Type B pancreatic cell (in vitro differentiated cells): ENCODE measurements at regions not wholly inside any gene's neighbourhood (a gene's known extent, or its start where the extent isn't known, plus 50 kb on each side); places are given as distances from the start of the nearest gene placed in this dataset.
A peak's percentile ranks its signal among the peaks of the same experiment; 100 is the strongest.

Experiments
- DNase-seq: peaks from one replicate; pipeline ENCODE4 v3.0.0; 2021; ENCODE audit warnings: mixed read lengths; ENCODE audit not compliant: unreplicated experiment; ENCODE audit errors: extremely low spot score
- H3K27ac Mint-ChIP-seq: 2 replicates; pipeline ENCODE4 v1.8.0; 2021; ENCODE audit warnings: mild to moderate bottlenecking, mixed read lengths
- H3K27me3 Mint-ChIP-seq: 2 replicates; pipeline ENCODE4 v1.8.0; 2021; ENCODE audit warnings: mixed read lengths
- H3K36me3 Mint-ChIP-seq: 2 replicates; pipeline ENCODE4 v1.8.0; 2021; ENCODE audit warnings: mixed read lengths
- H3K4me1 Mint-ChIP-seq: one replicate; pipeline ENCODE4 v1.8.0; 2021; ENCODE audit warnings: mixed read lengths; ENCODE audit not compliant: unreplicated experiment
- H3K4me3 Mint-ChIP-seq: 2 replicates; pipeline ENCODE4 v1.8.0; 2021; ENCODE audit warnings: mild to moderate bottlenecking, mixed read lengths
- H3K9me3 Mint-ChIP-seq: 2 replicates; pipeline ENCODE4 v1.8.0; 2021; ENCODE audit warnings: mixed read lengths
- TF ChIP-seq, protein P1 (sequence below): fragments of 200-600 bp; sonication (generic); conservative IDR thresholded peaks from 2 replicates; pipeline ENCODE4 v1.5.0; 2021; ENCODE audit warnings: antibody characterized with exemption, mild to moderate bottlenecking

DNA sequence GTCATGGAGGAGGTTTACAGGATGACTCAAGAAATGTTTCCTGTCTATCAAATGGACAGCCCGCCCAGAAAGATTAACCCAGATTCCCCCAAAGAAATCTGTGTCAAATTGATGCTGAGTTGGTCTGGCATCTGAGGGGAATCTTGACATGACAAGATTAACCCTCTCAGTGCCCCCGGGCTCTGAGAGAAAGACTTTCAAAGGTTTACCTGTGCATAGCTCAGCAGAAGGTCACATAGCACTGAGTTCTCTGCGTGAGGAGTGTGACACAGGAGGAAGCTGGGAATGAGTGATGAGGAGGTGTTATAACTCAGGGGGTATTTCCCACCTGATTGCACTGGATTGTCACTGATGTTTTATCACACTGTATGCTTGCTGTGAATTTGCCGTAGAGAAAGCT, 601.2 kb downstream of the DHX35 start:
- Mint-ChIP-seq H3K27ac (no peak overlapping the region), H3K27me3 (peaks cover 3% of the 10 kb centered on the region), H3K9me3 (no peaks in the 10 kb centered on the region), H3K4me3 (no peak overlapping the region), H3K4me1 (no peaks in the 10 kb centered on the region), H3K36me3 (no peaks in the 10 kb centered on the region)
- TF ChIP-seq, protein P1, sequence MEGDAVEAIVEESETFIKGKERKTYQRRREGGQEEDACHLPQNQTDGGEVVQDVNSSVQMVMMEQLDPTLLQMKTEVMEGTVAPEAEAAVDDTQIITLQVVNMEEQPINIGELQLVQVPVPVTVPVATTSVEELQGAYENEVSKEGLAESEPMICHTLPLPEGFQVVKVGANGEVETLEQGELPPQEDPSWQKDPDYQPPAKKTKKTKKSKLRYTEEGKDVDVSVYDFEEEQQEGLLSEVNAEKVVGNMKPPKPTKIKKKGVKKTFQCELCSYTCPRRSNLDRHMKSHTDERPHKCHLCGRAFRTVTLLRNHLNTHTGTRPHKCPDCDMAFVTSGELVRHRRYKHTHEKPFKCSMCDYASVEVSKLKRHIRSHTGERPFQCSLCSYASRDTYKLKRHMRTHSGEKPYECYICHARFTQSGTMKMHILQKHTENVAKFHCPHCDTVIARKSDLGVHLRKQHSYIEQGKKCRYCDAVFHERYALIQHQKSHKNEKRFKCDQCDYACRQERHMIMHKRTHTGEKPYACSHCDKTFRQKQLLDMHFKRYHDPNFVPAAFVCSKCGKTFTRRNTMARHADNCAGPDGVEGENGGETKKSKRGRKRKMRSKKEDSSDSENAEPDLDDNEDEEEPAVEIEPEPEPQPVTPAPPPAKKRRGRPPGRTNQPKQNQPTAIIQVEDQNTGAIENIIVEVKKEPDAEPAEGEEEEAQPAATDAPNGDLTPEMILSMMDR: no peak
- no peak for DNase-seq

GRCh38 chr20:39554341-39554740, 592.2 kb downstream of the DHX35 start:
- no peak overlapping the region for H3K4me3 Mint-ChIP-seq
- H3K27ac Mint-ChIP-seq: no peak overlapping the region
- peaks cover 6% of the 10 kb centered on the region for H3K27me3 Mint-ChIP-seq
- DNase-seq: no peak
- H3K4me1 Mint-ChIP-seq: peaks cover 5% of the 10 kb centered on the region
- TF ChIP-seq, protein P1: no peak
- no peaks in the 10 kb centered on the region for H3K9me3 Mint-ChIP-seq
- H3K36me3 Mint-ChIP-seq: peaks cover 3% of the 10 kb centered on the region

GRCh38 chr20:39553120-39553519, 591.0 kb downstream of the DHX35 start:
- no peak for DNase-seq
- Mint-ChIP-seq H3K9me3 (no peaks in the 10 kb centered on the region), H3K4me3 (no peak overlapping the region), H3K27me3 (peaks cover 6% of the 10 kb centered on the region), H3K27ac (no peak overlapping the region), H3K4me1 (peaks cover 5% of the 10 kb centered on the region), H3K36me3 (peaks cover 3% of the 10 kb centered on the region)
- TF ChIP-seq, protein P1: no peak

GRCh38 chr20:39549733-39550132, 587.6 kb downstream of the DHX35 start:
- H3K27ac Mint-ChIP-seq: no peak overlapping the region
- peaks cover 5% of the 10 kb centered on the region for H3K9me3 Mint-ChIP-seq
- TF ChIP-seq, protein P1: no peak
- peaks cover 5% of the 10 kb centered on the region for H3K4me1 Mint-ChIP-seq
- DNase-seq: no peak
- no peak overlapping the region for H3K4me3 Mint-ChIP-seq
- peaks cover 3% of the 10 kb centered on the region for H3K36me3 Mint-ChIP-seq
- peaks cover 6% of the 10 kb centered on the region for H3K27me3 Mint-ChIP-seq

DNA sequence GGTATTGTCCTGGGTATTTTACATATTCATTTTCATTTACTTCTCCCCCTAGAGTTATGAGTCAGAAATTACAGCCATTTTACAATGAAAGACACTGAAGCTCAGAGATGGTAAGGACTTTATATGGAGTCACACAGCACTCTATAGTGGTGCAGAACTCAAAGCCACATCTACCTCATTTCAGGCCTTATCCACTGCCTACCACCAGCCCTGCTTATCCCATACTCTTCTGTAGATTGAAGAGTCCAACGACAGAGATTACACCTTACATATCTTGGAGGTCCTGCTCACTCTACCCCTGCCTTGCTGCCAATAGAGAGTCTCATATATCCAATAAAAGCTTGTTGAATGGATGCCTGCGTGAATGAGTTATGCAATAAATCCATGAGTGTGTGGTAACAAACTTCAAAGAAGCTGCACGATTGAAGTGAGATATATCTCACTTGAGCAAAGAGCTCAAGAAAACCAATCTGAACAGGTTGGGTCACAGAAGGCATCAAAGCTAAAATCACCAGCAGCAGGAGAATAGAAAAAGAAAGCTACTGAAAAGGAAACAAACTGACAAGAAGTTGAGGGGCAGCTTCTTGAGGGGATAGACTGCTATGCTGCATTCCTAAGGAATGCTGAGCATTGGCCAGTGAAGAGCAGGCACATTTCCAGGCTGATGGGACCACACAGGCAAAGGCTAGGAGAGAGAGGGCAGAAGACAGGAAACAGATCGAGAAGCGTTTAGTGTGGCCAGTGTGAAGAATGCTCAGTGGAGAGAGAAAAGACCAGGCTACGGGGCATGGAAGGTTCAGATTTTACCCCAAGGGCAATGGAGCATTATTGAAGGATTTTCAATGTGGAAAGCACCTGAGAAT, 585.6 kb downstream of the DHX35 start:
- TF ChIP-seq, protein P1: peak; percentile 32
- Mint-ChIP-seq H3K4me1 (peaks cover 5% of the 10 kb centered on the region), H3K9me3 (peaks cover 5% of the 10 kb centered on the region), H3K4me3 (no peak overlapping the region), H3K27me3 (peaks cover 3% of the 10 kb centered on the region), H3K27ac (no peak overlapping the region), H3K36me3 (no peaks in the 10 kb centered on the region)
- DNase-seq: no peak
